Mononuclear cell (primary cell): ENCODE measurements at regions not wholly inside any gene's neighbourhood (a gene's known extent, or its start where the extent isn't known, plus 50 kb on each side); places are given as distances from the start of the nearest gene placed in this dataset.

Experiments used
- H3K27me3 ChIP-seq: 2 replicates; pipeline ENCODE4 v1.6.0; 2011; ENCODE audit warnings: low read length, control low read depth; ENCODE audit not compliant: insufficient read depth
- H3K4me1 ChIP-seq: 2 replicates; pipeline ENCODE4 v1.5.1; 2011; ENCODE audit warnings: mild to moderate bottlenecking, low read length, control low read depth; ENCODE audit not compliant: insufficient read depth
- H3K4me3 ChIP-seq: 2 replicates; pipeline ENCODE4 v1.5.1; 2011; ENCODE audit warnings: mild to moderate bottlenecking, low read length, moderate library complexity
- H3K9me3 ChIP-seq: 2 replicates; pipeline ENCODE4 v1.5.1; 2011; ENCODE audit warnings: low read depth, mild to moderate bottlenecking, control low read depth, low read length

DNA sequence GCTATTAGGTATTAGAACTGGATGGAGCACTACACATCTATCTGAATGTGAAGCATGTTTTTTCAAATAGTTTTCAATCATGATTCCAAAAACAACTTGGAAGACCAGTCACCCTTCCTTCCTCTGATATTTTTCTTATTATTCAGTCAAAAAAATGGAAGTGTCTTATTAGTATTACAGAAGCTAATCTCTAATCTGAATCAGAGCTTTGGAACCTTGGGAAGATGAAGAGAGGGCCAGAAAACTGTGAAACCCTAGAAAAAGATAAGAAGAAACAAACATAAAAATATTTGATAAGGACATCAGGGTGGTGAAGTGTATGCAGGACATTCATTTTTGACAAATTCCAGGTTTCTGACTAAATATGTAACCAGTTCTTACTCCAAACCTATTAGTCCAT lies 166.3 kb upstream of the PRSS16 start:
- peaks cover 3% of the 10 kb centered on the region for H3K4me1 ChIP-seq
- no peaks in the 10 kb centered on the region for H3K9me3 ChIP-seq
- H3K4me3 ChIP-seq = no peak overlapping the region
- peaks cover 48% of the 10 kb centered on the region for H3K27me3 ChIP-seq

DNA sequence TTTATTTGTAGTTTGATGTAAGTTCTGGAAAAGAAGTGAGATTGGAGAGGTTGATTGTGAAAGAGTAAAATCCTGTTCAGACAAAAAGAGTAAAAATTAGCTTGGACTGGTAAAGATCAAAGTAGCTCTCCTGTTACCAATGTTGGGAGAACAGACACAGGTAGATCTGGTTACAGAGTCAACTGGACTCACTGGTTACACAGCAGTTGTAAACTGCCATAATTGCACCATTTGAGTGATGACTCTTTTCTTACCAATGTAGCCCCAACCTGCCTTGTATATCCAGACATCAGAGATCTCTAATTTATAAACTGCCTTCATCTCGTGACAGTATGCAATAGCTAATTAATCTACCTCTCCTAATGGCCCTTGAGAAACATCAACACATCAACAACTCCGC lies 165.6 kb upstream of the PRSS16 start:
- Histone ChIP-seq H3K27me3 (peaks cover 51% of the 10 kb centered on the region), H3K4me3 (no peak overlapping the region), H3K4me1 (peaks cover 3% of the 10 kb centered on the region), H3K9me3 (no peaks in the 10 kb centered on the region)

DNA sequence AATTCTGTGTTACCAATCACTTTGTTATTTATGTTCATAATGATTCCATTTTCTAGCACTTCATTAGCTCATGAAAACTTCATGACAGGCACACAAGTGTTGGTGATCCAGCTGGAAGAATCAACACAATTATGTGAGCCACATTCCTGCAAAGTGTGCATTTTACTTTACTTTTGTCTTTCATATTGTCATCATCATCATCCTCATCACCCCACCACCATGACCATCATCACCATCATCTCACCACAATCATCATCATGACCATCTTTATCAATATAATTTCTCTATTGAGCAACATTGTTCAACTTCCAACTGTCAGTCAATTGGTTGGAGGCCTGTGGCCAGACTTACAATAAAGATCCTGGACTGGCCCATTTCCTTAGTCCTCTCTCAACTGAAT lies 159.4 kb upstream of the PRSS16 start:
- no peaks in the 10 kb centered on the region for H3K9me3 ChIP-seq
- no peak overlapping the region for H3K4me3 ChIP-seq
- H3K27me3 ChIP-seq = peaks cover 75% of the 10 kb centered on the region
- peaks cover 7% of the 10 kb centered on the region for H3K4me1 ChIP-seq

DNA sequence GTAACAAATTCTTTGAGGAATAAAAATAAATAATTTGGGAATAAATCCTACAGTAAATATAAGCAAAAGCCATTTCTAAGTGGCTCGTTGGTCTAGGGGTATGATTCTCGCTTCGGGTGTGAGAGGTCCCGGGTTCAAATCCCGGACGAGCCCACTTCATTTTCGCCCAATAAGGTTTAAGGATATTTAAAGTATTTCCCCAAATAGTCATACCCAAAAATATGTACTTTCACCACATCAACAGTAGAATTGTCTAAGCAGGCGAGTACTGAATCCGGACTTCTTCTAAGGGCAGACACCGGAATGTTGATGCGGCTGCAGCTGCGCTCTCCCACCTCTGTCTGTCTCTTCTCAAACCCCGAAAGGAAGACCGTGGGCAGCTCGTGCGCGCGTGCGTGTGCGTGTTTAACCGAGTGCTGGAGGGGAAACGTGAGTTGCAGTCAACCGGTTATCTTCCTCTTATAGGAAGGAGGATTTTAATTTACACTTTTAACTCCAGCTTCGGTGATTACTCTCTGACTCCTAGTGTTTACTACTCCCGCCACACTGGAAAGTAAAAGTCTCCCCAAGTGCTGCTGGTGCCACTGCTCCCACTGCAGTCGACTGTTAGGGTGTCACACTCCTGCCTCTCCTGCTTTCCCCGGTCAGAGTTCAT lies 155.7 kb upstream of the PRSS16 start:
- no peak overlapping the region for H3K4me3 ChIP-seq

DNA sequence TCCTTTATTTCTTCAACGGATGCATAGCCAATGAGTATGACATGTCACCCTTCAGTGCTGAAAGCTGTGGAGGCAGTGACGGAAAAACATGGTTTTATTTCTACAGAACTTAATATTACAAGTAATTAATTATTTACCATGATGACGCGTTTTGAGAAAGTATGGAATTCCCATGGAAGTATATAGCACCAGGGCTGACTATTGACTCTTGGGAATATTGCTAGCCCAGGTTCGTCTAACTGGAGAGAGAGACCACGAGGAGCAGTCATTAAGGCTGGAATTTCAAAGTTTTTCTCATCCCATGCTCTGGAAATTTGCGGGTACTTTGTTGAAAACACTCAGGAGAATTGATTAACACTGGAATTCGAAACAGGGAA lies 155.2 kb upstream of the PRSS16 start:
- Histone ChIP-seq H3K27me3 (peaks cover 93% of the 10 kb centered on the region), H3K4me3 (no peak overlapping the region), H3K4me1 (peaks cover 16% of the 10 kb centered on the region), H3K9me3 (no peaks in the 10 kb centered on the region)

More for the DNA sequence above, 155.7 kb upstream of the PRSS16 start:
- Histone ChIP-seq H3K4me1 (peaks cover 12% of the 10 kb centered on the region), H3K9me3 (no peaks in the 10 kb centered on the region), H3K27me3 (peaks cover 93% of the 10 kb centered on the region)

DNA sequence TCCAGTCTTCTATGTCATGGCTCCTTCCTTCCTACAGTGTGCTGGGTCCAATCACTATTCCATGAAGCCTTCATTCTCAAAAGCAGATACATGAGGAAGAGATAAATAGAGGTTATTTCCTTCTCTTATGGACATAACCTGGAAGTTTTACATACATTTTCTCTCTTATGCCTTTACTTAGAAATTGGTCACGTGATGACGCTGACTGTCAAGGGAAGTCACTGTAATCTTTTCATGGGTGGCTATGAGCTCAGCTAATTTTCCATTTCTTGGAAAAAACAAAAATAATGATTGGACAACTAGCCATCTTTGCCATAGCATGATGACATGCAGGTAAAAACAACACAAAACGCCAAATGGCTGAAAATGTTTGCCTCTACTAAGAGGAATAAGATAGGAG lies 151.6 kb upstream of the PRSS16 start:
- H3K9me3 ChIP-seq = no peaks in the 10 kb centered on the region
- no peak overlapping the region for H3K4me3 ChIP-seq
- peaks cover 16% of the 10 kb centered on the region for H3K4me1 ChIP-seq
- H3K27me3 ChIP-seq = peaks cover 82% of the 10 kb centered on the region

DNA sequence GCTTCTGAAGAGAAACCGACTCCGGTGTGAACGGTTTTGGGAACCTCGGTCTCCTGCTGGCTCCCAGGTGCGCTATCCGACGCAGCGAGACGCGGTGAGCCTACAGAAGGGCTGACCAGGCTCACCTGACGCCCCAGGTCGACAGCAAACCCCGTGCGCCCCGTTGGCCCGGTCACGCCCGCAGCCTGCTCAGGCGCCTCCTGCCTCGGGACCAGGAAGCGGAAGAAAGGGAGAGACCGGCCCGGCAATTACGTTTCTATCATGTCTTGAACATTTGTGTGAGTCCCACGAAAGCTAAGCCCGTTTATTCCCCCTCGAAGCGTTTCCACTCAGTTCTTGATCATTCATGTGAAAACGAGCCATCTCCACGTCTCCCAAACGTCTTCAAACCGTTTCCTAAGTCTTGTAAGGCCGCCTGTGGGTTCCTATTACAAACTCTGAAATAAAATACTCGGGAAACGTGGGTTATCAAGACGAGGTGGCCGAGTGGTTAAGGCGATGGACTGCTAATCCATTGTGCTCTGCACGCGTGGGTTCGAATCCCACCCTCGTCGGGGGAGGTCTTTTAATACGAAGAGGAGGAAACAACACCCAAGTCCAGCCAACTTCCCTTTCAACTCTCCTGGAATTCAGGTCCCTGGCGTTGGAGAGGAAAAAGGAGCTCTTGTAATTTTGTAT lies 150.5 kb upstream of the PRSS16 start:
- Histone ChIP-seq H3K27me3 (peaks cover 71% of the 10 kb centered on the region), H3K4me3 (no peak overlapping the region), H3K4me1 (peaks cover 11% of the 10 kb centered on the region), H3K9me3 (no peaks in the 10 kb centered on the region)

DNA sequence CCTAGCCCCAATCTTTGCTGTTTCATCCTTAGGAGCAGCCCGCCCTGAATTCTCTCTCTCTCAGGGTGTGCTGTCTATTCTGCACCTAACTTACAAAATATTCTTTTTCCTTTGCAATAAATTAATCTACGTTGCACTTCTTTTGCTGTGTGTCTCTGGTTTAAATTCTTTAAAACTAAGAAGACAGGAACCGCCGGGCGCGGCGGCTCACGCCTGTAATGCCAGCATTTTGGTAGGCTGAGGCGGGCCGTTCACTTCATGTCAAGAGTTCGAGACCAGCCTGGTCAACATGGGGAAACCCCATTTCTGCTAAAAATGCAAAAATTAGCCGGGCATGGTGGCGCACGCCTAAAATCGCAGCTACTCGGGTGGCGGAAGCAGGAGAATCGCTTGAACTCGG lies 148.5 kb upstream of the PRSS16 start:
- H3K4me1 ChIP-seq = peaks cover 9% of the 10 kb centered on the region
- H3K27me3 ChIP-seq = peaks cover 52% of the 10 kb centered on the region
- H3K4me3 ChIP-seq = no peak overlapping the region
- no peaks in the 10 kb centered on the region for H3K9me3 ChIP-seq

DNA sequence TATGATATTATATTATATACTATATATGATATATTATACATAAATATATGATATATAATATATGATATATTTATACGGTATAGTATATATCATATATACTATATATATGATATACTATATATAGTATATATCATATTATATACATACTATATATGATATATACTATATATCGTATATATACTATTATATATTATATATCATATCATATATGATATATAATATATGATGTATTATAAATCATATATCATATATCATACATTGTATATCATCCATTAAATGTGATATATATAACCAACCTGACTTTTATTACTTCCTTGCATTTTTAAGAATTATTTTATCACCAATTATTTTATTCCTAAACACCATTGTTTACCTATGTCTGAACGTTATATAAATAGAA lies 146.6 kb upstream of the PRSS16 start:
- H3K4me1 ChIP-seq = peaks cover 9% of the 10 kb centered on the region
- H3K27me3 ChIP-seq = peaks cover 38% of the 10 kb centered on the region
- no peak overlapping the region for H3K4me3 ChIP-seq
- no peaks in the 10 kb centered on the region for H3K9me3 ChIP-seq

DNA sequence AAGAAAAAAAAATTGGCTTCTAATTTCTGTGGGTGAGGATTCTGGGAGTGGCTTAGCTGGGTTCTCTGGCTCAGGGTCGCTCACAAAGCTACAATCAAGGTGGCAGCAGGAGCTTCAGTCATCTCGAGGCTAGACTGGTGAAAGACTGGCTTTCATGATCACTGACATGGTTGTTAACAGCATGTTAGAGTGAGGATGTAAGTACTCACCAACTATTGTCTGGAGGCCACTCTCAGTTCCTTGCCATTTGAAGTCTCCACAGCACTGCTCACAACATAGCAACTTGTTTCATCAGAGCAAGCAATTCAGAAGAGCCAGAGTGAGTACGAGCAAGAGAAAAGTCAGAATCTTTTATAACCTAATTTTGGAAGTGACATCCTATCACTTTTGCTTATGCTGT lies 145.7 kb upstream of the PRSS16 start:
- H3K4me1 ChIP-seq = peaks cover 4% of the 10 kb centered on the region
- peaks cover 29% of the 10 kb centered on the region for H3K27me3 ChIP-seq
- H3K9me3 ChIP-seq = no peaks in the 10 kb centered on the region
- H3K4me3 ChIP-seq = no peak overlapping the region

DNA sequence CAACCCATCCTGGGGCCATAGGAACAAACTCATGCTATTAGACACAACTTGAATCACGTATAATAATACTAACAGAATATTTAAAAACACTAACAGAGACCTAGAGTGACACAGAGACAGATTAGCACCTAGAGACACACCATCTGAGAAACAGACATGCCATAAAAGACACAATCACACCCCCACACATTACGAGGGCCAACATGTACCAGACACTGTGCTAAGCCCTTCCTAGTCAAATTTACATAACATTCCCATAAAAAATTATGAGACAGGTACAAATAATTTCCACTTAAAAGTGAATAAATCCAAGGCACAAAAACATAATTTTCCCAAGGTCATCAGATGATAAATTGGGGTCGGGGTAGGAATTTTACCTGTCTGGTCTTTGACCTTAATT lies 141.1 kb upstream of the PRSS16 start:
- Histone ChIP-seq H3K4me1 (no peaks in the 10 kb centered on the region), H3K9me3 (no peaks in the 10 kb centered on the region), H3K27me3 (peaks cover 18% of the 10 kb centered on the region), H3K4me3 (no peak overlapping the region)

DNA sequence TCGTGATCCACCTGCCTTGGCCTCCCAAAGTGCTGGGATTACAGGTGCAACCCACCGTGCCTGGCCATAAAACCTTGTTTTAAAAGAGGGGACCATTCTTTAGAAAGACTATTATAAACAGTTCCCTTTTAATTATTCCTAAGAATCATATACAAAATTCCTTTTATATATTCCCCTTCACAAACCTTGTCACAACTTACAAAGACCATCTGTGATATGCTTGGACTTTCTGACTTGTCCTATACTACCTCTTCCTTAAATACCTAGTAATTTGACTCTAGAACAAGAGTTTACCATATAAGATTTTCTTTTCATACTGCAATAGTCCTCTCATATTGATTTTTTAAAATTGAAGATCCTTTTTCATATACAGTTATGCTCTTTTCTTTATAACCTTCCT lies 135.8 kb upstream of the PRSS16 start:
- Histone ChIP-seq H3K27me3 (peaks cover 19% of the 10 kb centered on the region), H3K4me1 (no peaks in the 10 kb centered on the region), H3K4me3 (no peak overlapping the region), H3K9me3 (no peaks in the 10 kb centered on the region)

DNA sequence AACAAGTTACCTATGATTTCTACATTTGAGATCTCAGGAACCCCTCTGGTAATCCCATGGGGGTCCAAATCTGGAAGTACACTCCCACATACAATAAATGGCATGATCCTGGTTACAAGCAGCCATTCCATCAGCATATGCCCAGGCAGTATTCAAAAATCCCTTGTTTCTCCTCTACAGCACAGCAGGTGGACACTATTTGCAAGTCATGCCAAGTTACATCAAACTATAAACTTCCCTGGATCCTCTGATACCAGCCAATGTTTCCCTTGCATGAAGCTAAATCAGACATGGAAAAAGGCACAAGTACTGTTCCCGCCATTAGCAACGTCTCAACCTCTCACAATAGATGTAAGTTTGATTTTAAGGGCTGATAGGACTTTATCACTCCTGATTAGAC lies 134.5 kb upstream of the PRSS16 start:
- H3K9me3 ChIP-seq = no peaks in the 10 kb centered on the region
- no peak overlapping the region for H3K4me3 ChIP-seq
- no peaks in the 10 kb centered on the region for H3K4me1 ChIP-seq
- peaks cover 15% of the 10 kb centered on the region for H3K27me3 ChIP-seq

DNA sequence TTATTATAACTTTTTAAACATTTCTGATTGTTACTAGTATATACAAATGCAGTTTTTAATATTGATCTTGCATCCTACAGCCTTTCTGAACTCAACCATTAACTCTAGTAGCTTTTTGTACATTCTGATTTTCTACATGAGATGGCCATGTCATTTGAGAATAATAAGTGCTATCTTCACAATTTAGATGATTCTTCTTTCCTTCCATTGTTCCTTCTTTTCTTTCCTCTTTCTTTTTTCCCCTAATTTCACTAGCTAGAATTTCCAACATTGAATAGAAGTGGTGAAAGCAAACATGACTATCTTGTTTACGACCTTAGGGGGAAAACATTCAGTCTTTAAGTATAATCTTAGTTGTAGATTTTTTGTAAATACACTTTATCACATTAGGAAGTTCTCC lies 128.2 kb upstream of the PRSS16 start:
- Histone ChIP-seq H3K4me1 (no peaks in the 10 kb centered on the region), H3K27me3 (no peaks in the 10 kb centered on the region), H3K9me3 (no peaks in the 10 kb centered on the region), H3K4me3 (no peak overlapping the region)

DNA sequence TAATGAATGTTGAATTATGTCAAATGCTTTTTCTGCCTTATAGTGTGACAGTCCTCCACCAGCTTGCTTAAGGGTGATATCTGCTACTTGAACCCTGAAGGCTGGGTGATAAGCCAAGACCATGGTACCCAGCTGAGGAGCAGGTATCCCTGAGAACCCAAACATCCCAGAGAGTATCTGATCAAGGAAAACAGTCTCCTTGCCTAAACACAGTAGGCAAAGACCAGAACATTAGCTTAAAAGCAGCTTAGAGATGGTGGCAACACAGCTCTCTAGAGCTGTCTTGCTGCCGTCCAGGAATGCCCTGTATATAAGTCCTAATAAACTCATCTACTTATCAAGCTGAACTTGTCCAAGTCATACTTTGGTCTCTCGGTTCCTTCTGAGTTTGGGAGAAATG lies 127.7 kb upstream of the PRSS16 start:
- H3K4me1 ChIP-seq = no peaks in the 10 kb centered on the region
- no peak overlapping the region for H3K4me3 ChIP-seq
- H3K27me3 ChIP-seq = no peaks in the 10 kb centered on the region
- no peaks in the 10 kb centered on the region for H3K9me3 ChIP-seq

DNA sequence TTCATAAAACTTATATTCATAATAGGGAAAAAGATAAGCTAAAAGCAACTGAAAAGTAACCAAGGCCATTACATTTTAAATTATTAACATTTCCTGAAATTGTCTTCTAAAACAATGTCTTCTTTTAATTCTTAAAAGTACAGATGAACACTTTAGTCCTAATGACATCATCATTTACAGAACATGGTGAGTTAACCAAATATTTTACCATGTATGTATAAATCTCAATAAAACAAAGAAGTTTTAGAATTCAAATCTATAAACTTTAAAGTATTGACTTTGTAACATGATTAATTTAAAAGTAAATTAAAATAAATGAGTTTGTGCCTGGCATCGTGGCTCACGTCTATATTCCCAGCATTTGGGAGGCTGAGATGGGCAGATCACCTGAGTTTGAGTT lies 125.9 kb upstream of the PRSS16 start:
- H3K4me3 ChIP-seq = no peak overlapping the region
- H3K4me1 ChIP-seq = peaks cover 5% of the 10 kb centered on the region
- no peaks in the 10 kb centered on the region for H3K27me3 ChIP-seq
- H3K9me3 ChIP-seq = no peaks in the 10 kb centered on the region
